Activated CD4-positive, CD25-positive, alpha-beta regulatory T cell (primary cell): ENCODE measurements at regions not wholly inside any gene's neighbourhood (a gene's known extent, or its start where the extent isn't known, plus 50 kb on each side); places are given as distances from the start of the nearest gene placed in this dataset.

ENCODE experiments used
- DNase-seq, 4 experiments: peaks; one replicate each; lab custom pipeline; 2025; lab: John Stamatoyannopoulos, UW

DNA sequence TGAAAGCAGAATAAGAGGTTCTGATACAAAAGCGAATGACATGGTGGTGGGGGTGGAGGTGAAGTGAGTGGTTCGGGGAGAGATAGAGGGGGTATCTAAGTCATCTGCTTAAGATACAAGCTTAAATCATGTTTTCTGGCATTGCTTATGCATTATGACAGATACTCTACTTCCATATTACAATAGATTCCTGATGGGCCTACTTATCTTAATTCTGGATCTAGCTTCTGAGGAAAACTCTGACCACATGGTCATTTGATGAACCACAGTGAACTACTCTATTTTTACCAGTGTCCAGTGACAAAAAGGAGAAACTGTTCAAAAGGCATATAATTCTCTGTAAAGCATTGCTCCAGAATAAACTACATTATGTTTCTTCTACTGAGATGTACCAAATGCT, 673.7 kb upstream of the CCDC54 start:
- DNase-seq: no peak

- DNase-seq: no peak
Observed at GRCh38 chr3:106707347-106707746, 669.9 kb upstream of the CCDC54 start.

DNA sequence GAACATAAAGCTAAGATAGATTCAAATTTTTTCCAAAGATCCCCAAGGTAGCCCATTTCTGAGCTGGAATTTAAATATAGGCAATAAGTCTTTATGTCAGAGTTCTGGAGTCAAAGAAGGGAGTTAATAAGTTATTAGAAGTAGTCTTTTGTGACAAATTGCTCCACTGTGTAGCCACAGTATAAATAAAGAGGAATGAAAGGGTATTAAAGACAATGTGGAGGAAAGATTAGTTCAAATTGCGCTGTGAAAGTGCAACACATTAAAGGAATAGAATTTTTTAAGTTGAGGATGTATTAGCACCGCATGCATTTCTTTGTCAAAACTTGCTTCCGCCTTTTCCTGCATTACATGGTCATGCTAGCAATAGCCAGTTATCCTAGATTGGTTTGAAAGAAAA, 666.6 kb upstream of the CCDC54 start:
- DNase-seq: no peak

GRCh38 chr3:106711650-106712049, 665.6 kb upstream of the CCDC54 start:
- DNase-seq: no peak

DNA sequence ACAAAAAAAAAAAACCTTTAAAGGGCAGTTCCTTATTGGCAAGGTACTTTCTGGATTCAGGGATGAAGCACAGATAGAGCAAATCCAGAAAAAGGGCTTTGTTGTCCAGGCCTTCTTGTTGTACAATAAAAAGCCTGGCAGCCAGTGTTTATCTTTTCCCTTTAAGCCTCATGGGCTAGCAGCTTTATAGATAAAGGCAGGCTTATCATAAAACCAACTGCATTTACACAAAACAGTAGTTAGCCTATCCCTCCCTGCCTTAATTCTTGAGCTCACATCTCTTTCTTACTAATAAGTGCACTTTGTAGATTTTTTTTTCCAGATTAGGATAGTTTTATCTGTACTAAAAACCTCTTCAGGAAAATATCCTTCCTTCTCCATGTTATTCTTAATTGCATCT, 662.8 kb upstream of the CCDC54 start:
- DNase-seq: no peak

- no peak for DNase-seq
Observed at GRCh38 chr3:106715286-106715685, 662.0 kb upstream of the CCDC54 start.

- no peak for DNase-seq
Observed at GRCh38 chr3:106717178-106717780, 660.0 kb upstream of the CCDC54 start.

GRCh38 chr3:106719077-106719476, 658.2 kb upstream of the CCDC54 start:
- no peak for DNase-seq

GRCh38 chr3:106719583-106719982, 657.7 kb upstream of the CCDC54 start:
- no peak for DNase-seq

- DNase-seq: no peak
Observed at GRCh38 chr3:106720510-106720909, 656.7 kb upstream of the CCDC54 start.

- no peak for DNase-seq
Observed at GRCh38 chr3:106725566-106725965, 651.7 kb upstream of the CCDC54 start.

DNA sequence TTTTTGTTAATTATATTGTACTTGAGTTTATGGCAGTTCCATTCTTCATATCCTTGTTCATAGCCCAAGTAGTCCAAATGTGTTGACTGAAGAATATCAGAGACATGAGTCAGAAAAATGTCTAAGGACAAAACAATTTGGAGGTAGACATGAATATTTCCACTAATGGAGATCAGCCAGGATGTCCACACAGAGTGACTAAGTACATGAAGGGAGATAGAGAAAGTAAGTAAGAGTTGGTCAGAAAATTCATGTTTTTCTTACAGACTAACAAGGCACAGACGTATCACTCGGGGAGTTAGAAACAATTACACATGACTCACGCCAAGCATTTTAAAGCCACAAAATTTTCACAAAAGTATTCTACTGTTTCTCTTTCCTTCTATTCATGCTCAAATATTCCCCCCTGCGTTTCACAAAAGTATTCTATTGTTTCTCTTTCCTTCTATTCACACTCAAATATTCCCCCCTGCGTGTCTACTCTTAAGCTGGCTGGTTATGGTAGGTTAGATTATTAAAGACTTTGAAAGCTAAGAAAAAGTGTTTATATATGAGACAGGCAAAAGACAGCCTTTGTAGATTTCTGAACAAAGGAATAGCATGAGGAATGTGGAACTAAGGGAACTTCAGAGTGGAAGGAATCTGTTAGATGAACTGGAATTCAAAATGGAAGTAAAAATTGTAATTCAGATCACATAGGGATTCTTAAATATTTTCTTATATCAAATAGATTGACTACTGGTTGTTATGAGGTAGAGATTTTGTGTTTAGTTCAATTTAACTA, 648.7 kb upstream of the CCDC54 start:
- DNase-seq: no peak

DNA sequence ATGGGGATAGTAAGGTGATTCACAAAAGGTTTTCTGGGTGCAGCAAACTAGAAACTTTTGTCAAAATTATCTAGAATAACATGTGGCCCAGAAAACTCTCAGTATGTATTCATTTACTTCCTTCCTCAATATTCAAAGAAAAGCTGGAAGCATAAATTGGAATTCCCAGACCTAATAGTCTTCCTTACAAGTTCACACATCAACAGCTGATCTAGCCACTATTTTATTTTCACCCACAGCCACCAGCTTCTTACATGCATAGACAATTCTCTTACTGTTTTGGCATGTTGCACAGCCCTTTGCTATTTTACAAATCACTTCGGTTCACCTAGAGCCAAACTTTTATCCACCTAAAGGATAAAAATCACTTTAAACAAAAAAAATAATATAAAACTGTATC, 647.8 kb upstream of the CCDC54 start:
- DNase-seq: no peak

GRCh38 chr3:106731230-106731629, 646.0 kb upstream of the CCDC54 start:
- no peak for DNase-seq

GRCh38 chr3:106734712-106735111, 642.5 kb upstream of the CCDC54 start:
- no peak for DNase-seq

DNA sequence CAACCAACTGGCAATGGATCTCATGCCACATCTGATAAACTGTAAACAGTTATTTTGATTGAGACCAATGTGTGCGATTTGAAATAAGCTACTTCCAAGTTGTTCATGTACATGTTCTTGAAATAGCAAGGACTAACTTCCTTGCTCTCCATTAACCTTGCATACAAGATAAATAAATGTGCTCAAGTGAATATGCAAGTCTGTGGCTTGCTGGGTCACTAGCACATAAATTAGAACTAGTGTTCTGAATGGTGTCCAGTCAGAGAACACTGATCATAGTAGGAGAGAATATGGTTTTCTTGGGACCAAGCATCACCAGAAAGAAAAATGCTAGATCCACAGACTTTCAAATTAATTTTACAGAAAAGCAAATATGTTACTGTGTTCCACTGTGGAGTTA, 640.0 kb upstream of the CCDC54 start:
- DNase-seq: no peak

GRCh38 chr3:106740116-106740515, 637.1 kb upstream of the CCDC54 start:
- DNase-seq: no peak

DNA sequence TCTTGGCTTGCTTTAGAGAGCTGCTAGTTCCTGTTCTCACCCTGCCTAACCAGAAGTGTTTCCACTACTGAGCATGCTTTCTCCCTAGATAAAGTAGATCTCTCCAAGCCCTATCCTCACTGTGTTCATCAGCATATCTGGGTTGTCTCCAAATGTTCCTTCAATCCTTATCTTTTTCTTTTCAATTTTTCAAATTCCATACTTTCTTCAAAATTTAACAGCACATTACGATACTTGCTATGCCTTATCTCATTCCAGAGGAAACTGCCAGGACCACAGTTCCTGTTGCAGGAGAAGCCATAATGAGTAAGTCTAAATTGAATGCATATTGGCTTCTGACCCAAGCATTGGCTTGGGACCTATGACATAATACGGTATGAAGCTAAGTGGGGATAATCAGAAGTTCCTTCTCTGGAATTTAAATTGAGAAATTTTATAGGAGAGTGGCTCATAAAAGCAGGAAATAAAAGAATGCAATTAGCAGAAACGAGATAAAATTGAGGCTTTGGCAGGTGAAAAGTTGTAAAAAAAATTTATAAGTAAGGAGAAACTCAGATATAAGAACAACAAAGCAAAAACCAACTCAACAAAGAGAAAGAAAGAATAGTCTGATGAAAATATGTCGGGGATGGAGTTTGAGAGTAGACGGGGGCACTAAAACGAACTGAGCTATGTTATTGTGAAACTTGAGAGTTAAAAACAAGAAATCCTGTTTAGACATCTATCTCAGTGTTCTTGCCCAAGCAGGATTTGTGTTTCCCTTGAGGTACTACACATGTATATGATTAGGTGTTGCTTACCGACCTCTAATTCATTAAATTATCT, 631.7 kb upstream of the CCDC54 start:
- DNase-seq: no peak

DNA sequence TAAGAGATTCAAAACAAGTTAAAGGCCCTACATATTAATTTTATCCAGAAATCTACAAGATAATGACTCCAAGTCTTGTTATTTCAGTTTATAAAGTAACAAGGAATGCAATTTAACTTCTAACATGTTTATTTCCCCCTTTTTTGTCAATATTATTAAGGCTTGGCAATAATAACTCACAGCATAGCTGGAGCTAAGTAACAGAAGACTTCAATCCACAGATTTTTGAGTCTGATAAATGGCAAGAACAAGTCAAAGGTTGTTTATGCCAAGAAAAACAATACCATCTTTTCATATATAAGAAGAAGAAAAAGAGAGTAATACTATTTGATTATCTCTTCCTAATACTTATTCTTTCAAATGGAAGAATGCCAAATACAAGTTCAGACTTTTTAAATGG, 631.0 kb upstream of the CCDC54 start:
- no peak for DNase-seq

DNA sequence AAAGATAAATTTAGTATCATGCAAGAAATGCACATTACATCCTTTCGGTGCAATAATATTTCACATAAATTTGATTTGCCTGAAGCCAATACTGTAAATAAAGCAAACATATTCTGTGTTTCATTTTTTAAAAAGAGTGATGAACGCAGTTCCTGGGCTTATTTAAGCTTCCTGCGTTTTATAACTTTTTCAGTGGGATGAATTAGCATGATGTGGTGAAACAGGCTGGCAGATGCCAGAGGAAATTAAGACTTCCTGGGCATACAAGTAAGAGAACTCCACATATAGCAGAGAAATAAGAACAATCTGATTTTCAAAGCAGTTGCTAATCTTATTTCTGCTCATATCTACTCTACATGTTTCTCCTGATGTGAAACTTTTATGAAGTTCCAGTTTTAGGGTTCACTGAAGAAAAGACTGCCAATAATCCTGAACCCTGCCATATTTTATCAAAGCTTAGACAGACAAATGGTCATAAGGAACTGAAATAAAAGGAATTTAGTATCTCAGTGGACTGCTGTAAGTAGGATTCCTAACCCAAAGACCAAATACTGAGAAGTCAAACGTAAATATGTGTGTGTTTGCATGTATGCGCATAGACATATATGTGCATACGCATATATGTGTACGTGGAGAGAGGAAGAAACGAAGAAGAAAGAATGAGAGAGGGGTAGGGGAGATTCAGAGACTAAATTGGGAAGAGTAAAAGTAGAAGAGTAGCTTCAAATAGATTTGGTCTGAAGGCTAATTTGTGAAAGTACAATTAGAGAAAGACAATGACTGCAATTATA, 628.6 kb upstream of the CCDC54 start:
- no peak for DNase-seq

GRCh38 chr3:106750092-106750491, 627.1 kb upstream of the CCDC54 start:
- DNase-seq: no peak

GRCh38 chr3:106755336-106755735, 621.9 kb upstream of the CCDC54 start:
- no peak for DNase-seq
